GM11168 (cell line): ENCODE measurements at regions not wholly inside any gene's neighbourhood (a gene's known extent, or its start where the extent isn't known, plus 50 kb on each side); places are given as distances from the start of the nearest gene placed in this dataset.
"Not testable (repeated sequence)": the region's sequence is repeated elsewhere in the genome, so short reads cannot be mapped to it uniquely, and the experiment has no call there.

Experiments
- in situ Hi-C: fragments of 300-500 bp; cut with MboI; formaldehyde crosslinking; loops from one replicate; pipeline ENCODE4 v1.12.0; 2022; ENCODE audit warnings: low sequenced_read_pairs; ENCODE audit not compliant: unreplicated experiment

GRCh38 chr2:225270861-225271260, 128.6 kb upstream of the NYAP2 start:
- in situ Hi-C loops, result no loop called here

GRCh38 chr2:225270053-225270452, 129.5 kb upstream of the NYAP2 start:
- in situ Hi-C loops, result no loop called here

- in situ Hi-C loops, result no loop called here
These were observed 145.1 kb upstream of the NYAP2 start for GRCh38 chr2:225254363-225254762.

GRCh38 chr2:225244933-225245332, 154.6 kb upstream of the NYAP2 start:
- in situ Hi-C loops, result no loop called here

GRCh38 chr2:225236769-225237323, 162.7 kb upstream of the NYAP2 start:
- in situ Hi-C loops, result no loop called here

- in situ Hi-C loops, result no loop called here
These were observed 166.3 kb upstream of the NYAP2 start for GRCh38 chr2:225233234-225233633.

GRCh38 chr2:225231900-225232299, 167.6 kb upstream of the NYAP2 start:
- in situ Hi-C loops, result no loop called here

GRCh38 chr2:225229346-225229745, 170.2 kb upstream of the NYAP2 start:
- in situ Hi-C loops, result not testable (repeated sequence)

GRCh38 chr2:225226441-225226840, 173.1 kb upstream of the NYAP2 start:
- in situ Hi-C loops, result no loop called here

GRCh38 chr2:225223301-225223700, 176.2 kb upstream of the NYAP2 start:
- in situ Hi-C loops, result no loop called here

GRCh38 chr2:225207471-225207870, 165.2 kb upstream of the DOCK10 start:
- in situ Hi-C loops, result no loop called here

- in situ Hi-C loops, result no loop called here
These were observed 164.8 kb upstream of the DOCK10 start for GRCh38 chr2:225207043-225207442.

GRCh38 chr2:225196579-225196978, 154.3 kb upstream of the DOCK10 start:
- in situ Hi-C loops, result no loop called here

- in situ Hi-C loops, result no loop called here
These were observed 150.6 kb upstream of the DOCK10 start for GRCh38 chr2:225192869-225193268.

- in situ Hi-C loops, result no loop called here
These were observed 148.7 kb upstream of the DOCK10 start for GRCh38 chr2:225190987-225191386.

GRCh38 chr2:225184948-225185347, 142.7 kb upstream of the DOCK10 start:
- in situ Hi-C loops, result no loop called here

- in situ Hi-C loops, result no loop called here
These were observed 139.9 kb upstream of the DOCK10 start for GRCh38 chr2:225182126-225182525.

GRCh38 chr2:225177098-225177497, 134.8 kb upstream of the DOCK10 start:
- in situ Hi-C loops, result no loop called here

- in situ Hi-C loops, result no loop called here
These were observed 131.6 kb upstream of the DOCK10 start for GRCh38 chr2:225173909-225174308.

GRCh38 chr2:225171350-225171749, 129.1 kb upstream of the DOCK10 start:
- in situ Hi-C loops, result no loop called here

GRCh38 chr2:225170162-225170561, 127.9 kb upstream of the DOCK10 start:
- in situ Hi-C loops, result no loop called here

- in situ Hi-C loops, result no loop called here
These were observed 127.1 kb upstream of the DOCK10 start for GRCh38 chr2:225169396-225169795.

- in situ Hi-C loops, result no loop called here
These were observed 122.8 kb upstream of the DOCK10 start for GRCh38 chr2:225165052-225165451.
